ENCODE measurements at regions not wholly inside any gene's neighbourhood (a gene's known extent, or its start where the extent isn't known, plus 50 kb on each side); places are given as distances from the start of the nearest gene placed in this dataset.
"Not testable (repeated sequence)": the region's sequence is repeated elsewhere in the genome, so short reads cannot be mapped to it uniquely, and the experiment has no call there.

DNA sequence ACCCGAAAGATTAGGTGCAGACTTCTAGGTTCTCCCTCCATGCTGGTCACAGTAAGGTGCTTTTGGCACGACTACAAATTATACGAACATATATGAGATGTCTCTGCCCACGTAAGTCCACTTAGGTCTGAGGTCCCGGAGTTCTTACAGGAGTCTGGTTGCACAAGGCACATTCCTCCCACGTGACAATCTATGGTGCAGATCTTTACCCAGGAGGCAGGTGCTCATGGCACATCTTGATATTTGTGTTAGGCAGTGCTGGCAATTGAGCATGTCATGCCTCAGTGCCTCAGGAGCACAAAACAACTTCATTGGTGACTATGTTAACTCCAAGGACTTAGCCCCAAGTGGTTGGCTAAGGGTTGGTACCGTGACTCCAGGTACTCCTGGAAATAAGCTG, 92.0 kb upstream of the AMN1 start:
- DNase-seq (ENCODE audit: low spot score), result no peak

DNA sequence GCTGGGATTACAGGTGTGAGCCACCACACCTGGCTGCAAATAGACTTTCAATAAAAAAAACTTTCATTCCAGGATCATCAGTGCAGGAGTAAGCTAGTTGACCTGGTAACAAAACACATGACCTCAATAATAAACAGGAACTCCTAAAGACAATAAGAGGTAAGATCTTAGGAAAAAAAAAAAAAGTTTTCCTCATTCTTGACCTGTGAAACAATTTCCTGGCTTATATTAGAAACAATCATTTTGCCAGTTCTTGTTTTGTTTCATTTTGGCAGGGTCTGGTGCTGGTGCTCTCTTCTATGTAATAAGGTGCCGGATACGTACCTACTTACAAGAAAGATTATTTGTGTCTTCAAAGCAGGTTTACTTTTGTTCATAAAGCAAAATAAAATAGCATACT, 90.6 kb upstream of the AMN1 start:
- DNase-seq (ENCODE audit: low spot score), result no peak

DNA sequence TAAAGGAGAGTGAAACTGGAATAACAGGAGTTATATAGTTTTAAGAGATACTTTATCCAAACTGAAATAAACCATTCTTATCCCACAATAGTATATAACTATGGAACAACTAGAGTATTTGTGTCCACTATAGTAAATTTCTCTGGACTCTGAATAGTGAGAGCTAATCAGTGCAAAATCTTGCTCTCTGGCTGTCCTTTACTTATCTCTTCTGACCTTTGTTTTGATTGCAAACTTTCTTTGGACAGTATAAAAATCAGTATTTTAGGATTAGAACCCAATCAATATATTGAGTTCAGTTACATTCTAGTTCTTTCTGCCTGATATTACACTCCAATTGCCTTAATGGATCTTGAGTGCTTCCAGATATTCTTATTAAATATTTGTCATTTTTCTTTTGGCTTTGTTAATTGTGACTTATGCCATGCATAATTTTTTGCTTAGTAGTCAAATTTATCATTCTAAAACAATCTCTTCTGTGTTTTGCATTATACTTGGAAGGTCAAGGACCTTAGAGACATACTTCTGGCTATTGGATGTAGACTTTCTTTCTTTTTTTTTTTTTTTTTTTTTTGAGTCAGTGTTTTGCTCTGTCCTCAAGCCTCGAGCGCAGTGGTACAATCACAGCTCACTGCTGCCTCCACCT, 89.9 kb upstream of the AMN1 start:
- DNase-seq (ENCODE audit: low spot score), result no peak

DNA sequence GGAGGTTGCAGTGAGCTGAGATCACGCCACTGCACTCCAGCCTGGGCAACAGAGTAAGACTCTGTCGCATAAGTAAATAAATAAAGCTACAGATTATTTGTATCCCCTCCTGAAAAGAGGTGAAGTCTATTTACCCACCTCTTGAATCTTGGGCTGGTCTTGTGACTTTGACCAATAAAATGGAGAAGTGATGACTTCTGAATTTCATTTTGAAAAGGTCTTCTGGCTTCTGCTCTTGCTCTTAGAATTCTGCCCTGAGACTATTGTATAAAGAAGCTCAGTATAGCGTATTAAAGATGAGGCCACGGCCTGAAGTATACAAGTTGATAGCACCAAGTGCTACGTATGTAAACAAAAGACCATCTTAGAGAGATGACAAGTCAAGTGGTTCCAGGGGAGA, 88.3 kb upstream of the AMN1 start:
- DNase-seq (ENCODE audit: low spot score), result no peak

DNA sequence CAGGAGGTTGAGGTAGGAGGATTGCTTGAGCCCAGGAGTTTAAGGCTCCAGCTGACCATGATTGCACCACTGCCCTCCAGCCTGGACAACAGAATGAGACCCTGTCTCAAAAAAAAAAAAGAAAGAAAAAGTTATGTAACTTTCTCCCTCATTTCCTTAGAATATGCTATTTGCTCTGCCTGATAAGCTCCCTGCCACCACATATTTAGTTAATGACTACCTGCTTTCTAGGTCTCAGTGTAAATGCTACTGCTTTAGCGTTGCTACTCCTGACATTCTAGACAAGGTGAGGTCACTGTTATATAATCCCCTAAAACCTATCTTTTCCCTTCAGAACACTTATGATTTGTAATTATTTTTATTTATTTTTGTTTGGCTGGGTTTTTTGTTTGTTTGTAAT, 86.3 kb upstream of the AMN1 start:
- DNase-seq (ENCODE audit: low spot score), result no peak

DNA sequence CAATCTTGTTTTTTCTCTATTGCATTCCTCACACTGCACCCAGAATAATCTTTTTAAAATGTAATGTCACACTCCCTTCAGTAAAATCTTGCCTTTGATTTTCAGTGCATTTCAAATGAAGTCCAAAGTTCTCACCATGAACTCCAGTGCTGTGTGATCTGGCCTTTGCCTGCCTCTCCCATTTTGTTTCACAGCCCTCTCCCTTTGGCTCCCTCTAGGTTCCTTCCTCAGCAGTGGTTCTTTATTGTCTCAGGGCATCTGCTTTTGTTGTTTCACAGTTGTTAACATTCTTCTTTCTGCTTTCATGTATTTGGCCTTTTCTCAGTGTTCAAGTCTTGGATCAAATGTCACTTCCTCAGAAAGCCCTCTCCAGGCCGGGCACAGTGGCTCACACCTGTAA, 84.5 kb upstream of the AMN1 start:
- DNase-seq (ENCODE audit: low spot score), result no peak

DNA sequence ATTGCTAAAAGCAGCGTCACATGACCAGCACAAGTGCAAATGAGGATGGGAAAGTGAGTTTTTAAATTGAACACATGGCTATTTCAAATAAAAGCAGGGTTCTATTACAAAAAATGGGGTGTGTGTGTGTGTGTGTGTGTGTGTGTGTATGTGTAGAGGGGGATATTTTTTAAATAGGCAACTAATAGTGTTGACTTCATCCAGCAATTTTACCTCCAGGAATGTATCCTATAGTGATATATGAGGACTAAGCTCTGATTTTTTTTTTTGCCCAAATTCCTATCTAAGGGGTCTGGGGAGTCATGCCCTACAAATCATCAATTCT, 78.9 kb upstream of the AMN1 start:
- no peak for DNase-seq (ENCODE audit: low spot score)

DNA sequence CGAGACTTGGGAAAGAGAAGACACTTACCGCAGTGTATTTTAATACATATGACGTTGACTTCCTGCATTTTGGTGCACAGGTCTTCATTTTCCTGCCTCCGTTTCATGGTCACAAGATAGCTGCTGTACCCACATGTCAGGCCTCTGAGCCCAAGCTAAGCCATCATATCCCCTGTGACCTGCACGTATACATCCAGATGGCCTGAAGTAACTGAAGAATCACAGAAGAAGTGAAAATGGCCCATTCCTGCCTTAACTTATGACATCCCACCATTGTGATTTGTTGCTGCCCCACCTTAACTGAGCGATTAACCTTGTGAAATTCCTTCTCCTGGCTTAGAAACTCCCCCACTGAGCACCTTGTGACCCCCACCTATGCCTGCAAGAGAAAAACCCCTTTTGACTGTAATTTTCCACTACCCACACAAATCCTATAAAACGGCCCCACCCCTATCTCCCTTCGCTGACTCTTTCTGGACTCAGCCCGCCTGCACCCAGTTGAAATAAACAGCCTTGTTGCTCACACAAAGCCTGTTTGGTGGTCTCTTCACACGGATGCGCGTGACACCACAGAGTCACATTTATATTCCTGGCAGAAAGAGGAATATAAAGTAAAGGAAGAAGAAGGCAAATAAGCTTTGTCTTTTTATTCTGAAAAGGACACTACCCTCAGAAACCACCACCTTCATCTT, 78.4 kb upstream of the AMN1 start:
- not testable (repeated sequence) for DNase-seq (ENCODE audit: low spot score)

DNA sequence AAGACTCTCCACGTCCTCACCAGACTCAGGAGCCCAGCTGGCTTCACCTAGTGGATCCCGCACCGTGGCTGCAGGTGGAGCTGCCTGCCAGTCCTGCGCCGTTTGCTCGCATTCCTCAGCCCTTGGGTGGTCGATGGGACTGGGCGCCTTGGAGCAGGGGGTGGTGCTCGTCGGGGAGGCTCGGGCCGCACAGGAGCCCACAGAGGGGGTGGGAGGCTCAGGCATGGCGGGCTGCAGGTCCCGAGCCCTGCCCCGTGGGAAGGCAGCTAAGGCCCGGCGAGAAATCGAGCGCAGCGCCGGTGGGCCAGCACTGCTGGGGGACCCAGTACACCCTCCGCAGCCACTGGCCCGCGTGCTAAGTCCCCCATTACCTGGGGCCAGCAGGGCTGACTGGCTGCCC, 76.9 kb upstream of the AMN1 start:
- DNase-seq (ENCODE audit: low spot score), result not testable (repeated sequence)

DNA sequence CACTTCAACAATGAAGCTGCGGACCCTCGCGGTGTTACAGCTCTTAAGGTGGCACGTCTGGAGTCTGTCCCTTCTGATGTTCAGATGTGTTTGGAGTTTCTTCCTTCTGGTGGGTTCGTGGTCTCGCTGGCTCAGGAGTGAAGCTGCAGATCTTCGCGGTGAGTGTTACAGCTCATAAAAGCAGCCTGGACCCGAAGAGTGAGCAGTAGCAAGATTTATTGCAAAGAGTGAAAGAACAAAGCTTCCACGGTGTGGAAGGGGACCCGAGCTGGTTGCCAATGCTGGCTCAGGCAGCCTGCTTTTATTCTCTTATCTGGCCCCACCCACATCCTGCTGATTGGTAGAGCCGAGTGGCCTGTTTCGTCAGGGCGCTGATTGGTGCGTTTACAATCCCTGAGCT, 75.9 kb upstream of the AMN1 start:
- not testable (repeated sequence) for DNase-seq (ENCODE audit: low spot score)

DNA sequence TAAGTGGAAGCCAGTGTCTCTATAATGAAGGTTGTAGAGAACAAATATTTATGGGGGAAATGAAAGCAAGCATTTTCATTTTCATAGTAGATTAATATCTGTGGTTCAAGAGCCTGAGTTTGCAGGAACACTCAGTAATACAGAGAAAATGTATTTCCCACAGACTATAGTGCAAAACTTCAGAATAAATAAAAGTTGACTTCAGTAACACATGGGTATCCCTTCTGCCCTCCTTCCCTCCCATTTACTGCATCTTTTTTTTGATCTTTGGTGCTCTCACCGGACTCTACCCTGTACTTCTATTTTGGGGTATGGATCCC, 75.3 kb upstream of the AMN1 start:
- DNase-seq (ENCODE audit: low spot score), result no peak

DNA sequence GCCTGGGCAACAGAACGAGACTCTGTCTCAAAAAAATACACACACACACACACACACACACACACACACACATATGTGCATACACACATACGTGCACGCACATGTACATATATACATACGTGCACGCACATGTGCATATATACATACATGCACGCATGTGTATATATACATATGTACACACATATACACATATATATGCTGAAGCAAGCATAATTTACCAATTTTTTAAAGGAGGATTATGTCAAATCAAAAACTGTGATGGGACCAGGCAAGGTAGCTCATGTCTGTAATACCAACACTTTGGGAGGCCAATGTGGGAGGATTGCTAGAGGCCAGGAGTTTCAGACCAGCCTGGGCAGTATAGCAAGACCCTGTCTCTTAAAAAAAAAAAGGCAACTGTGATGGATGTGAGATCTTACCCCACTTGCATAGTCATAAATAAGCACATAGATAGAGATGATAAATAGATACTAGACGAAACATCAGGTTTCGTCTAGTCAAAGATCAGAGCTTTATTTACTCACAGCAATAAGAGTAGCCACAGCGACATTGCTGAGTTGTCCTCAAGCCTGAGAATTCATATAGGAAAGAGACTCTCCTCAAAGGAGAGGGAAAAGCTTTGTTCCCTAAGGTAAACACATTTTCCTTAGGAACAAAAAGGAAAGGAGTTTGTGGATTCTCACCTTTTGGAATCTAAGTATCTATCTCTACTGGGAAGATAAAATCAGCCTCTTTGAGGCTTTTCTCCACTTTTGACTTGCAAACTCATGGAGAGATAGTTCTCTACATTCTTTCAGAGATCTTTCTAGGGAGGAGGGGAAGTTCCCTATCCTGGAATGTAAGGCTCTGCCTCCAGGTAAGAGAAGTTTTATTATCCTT, 74.7 kb upstream of the AMN1 start:
- DNase-seq (ENCODE audit: low spot score), result no peak

DNA sequence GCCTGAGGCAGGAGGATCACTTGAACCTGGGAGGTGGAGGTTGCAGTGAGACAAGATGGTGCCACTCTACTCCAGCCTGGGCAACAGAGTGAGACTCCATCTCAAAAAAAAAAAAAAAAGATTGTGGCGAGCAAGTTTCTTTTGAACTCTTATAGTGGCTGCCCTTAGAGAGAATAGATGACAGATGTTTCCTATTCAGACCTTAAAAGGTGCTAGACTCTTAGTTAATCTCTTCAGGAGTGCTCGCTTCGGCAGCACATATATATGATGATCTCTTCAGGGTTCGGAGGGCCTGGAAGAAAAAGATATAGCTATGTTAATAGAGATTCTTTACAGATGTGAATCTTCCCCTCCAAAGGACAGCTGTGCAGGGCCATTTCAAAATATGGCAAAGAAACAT, 73.1 kb upstream of the AMN1 start:
- DNase-seq (ENCODE audit: low spot score), result no peak

DNA sequence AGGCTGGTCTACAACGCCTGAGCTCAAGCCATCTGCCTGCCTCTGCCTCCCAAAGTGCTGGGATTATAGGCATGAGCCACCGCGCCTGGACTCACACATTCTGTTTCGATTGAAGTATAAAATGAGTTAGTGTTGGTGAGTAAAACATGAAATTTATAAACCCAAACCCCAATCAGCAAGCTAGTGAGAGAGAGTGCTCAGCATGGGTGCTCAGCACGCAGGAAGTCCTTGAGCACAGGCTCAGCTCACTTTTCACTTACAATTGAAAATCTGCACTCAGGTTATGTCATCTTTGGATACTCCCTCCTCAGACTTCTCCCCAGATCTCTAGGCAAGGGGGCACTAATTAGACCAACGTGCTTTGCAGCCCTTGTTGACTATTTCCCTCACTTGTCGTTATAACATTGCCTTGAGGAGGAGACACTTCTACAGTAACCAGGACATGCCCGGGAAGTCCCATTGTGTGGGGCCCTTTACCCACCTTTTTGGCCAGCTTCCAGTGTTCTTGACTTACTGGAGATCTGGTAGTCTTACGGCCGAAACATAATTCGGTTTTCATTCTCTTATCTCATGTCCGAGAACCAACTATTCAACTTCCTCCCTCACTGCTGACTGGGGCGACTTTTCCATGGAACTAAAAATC, 68.5 kb upstream of the AMN1 start:
- DNase-seq (ENCODE audit: low spot score), result no peak

DNA sequence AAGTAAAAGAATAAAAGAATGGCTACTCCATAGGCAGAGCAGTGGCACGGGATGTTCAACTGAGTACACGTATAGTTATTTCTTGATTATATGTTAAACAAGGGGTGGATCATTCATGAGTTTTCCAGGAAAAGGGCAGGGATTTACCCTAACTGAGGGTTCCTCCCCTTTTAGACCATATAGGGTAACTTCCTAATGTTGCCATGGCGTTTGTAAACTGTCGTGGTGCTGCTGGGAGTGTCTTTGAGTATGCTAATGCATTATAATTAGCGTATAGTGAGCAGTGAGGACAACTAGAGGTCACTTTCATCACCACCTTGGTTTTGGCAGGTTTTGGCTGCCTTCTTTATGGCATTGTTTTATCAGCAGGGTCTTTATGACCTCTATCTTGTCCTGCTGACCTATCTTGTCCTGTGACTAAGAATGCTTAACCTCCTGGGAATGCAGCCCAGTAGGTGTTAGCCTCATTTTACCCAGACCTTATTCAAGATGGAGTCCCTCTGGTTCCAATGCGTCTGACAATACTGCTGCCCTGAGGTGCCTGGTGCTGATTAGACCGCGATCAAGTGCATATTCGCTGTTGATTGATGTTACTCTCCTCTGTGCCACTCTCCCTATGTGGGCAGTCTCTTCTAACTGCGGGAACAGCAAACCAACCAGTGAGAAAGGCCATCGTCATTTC, 67.6 kb upstream of the AMN1 start:
- no peak for DNase-seq (ENCODE audit: low spot score)

DNA sequence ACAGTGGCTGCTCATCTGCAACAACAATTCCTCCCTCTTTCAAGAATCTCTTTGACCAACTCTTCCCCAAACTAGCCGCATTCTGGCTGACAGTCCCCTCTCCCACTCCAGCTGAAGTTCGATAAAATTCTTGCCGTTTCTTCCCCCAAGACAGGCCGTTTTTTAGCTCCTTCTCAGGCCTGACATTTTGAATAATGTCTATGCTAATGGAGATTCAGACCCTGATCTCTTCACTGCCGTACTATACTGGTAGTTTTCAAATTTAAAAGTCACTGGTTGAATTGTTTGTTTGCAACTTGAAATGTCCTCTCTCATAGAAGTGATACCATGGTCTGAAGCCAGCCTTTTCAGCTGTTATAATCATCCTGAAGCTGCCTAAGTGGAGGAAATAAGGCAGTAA, 65.9 kb upstream of the AMN1 start:
- DNase-seq (ENCODE audit: low spot score), result no peak

DNA sequence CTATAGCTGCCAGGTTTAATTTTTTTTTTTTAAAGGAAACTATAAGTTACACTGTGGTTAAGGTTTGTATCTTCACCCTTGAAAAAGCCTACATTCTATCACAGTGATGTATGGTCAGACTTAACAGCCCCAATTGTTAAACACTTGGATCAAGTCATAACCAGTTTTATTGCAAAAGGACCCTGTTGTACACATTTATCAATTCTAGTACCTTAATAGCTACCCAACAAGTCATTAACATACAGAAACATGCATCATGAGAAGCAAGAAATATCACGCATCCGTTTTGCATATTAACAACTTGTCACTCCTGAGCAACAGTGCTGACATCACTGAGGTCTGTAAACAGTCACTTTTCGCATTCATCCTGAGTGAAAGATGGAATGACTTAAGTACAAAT, 62.4 kb upstream of the AMN1 start:
- DNase-seq (ENCODE audit: low spot score), result not testable (repeated sequence)

DNA sequence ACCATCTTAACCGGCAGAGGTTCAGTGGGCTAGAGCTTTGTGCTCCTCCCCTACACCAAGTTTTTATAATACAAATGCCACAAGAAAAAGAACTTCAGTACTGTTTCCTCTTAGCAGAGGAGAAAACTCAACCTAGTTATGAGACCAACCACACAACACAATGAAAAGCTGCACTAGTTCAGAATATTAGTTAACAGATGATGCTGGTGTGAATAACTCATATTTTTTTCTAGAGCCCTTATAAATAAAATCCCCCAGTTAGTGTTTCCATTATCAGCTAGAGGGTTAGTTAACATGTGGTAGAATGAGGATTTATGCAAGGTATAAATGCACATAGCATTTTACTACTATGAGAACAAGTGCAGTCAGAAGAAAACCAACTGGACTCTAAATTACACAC, 61.9 kb upstream of the AMN1 start:
- DNase-seq (ENCODE audit: low spot score), result no peak

DNA sequence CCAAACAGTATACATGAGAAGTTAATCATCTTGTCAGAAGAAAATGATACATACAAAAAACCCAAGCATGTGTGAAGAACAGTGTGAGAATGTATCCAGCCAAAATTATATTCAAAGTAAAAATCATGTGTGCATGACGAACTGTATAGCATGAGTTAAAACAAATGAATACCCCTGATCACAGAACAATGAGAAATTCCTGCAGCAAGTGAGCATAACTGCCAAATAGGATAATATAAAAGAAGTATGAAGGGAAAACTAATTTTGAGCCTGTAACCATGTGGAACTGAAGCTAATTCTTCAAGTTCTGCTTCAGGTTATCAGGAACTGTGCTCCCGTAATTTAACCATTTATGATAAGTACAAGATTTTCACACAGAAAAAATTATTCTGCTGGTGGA, 56.5 kb upstream of the AMN1 start:
- no peak for DNase-seq (ENCODE audit: low spot score)

DNA sequence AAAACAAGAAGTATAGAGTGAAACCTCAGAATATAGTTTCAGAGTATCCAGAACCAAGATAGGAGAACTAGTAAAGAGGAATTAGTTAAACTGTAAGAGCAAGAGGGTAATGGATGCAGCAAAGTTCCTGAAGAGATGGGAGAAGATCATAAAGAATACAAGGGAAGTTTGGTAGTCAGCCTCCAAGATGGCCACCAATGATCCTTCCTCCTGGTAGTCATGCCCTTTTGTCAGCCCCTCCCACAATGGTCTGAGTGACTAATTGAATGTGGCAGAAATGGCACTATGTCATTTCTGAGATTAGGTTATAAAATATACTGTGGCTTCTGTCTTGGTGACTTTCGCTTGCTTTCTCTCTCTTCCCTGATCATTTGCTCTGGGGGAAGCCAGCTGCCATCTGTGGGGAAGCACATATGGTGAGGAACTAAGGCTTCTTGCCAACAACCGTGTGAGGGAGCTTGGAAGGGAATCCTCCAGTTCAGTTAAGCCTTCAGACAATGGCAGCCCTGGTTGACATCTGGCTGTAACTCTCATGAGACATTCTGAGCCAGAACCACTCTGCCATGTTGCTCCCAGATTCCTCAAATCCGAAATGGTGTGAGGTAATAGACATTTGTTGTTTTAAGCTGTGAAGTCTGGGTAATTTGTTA, 55.3 kb upstream of the AMN1 start:
- DNase-seq (ENCODE audit: low spot score), result no peak

DNA sequence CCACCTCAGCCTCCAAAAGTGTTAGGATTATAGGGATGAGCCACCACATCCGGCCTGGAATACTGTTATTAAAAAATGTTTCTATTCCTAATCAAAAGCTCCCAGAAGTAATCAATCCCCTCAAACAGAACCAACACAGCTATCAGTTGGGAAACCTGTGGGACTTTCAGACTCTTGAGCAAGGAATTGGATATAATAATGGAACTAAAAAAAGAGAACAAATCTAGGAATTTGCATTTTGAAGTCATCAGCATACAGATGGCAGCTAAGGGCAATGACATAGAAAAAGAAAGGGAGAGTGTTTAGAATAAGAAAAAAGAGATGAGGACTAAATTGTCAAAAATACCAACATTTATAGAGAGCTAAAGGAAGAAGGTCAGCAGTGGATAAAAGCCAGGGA, 54.7 kb upstream of the AMN1 start:
- no peak for DNase-seq (ENCODE audit: low spot score)
